HK-2 (cell line): ENCODE measurements at regions not wholly inside any gene's neighbourhood (a gene's known extent, or its start where the extent isn't known, plus 50 kb on each side); places are given as distances from the start of the nearest gene placed in this dataset.

ENCODE experiments used
- DNase-seq: peaks from one replicate; pipeline ENCODE4 v3.0.0-alpha.2; 2018; ENCODE audit not compliant: unreplicated experiment

- DNase-seq = no peak
These were observed 341.6 kb upstream of the CDH7 start for GRCh38 chr18:65409261-65409660.

- DNase-seq = no peak
These were observed 347.3 kb upstream of the CDH7 start for GRCh38 chr18:65403534-65403933.

- DNase-seq = no peak
These were observed 351.7 kb upstream of the CDH7 start for GRCh38 chr18:65399091-65399490.

- no peak for DNase-seq
These were observed 352.3 kb upstream of the CDH7 start for GRCh38 chr18:65398347-65399075.

GRCh38 chr18:65380986-65381385, 369.8 kb upstream of the CDH7 start:
- no peak for DNase-seq

- DNase-seq = no peak
These were observed 370.2 kb upstream of the CDH7 start for GRCh38 chr18:65380571-65380970.

GRCh38 chr18:65372904-65373303, 377.9 kb upstream of the CDH7 start:
- DNase-seq = no peak

GRCh38 chr18:65365245-65365980, 385.4 kb upstream of the CDH7 start:
- no peak for DNase-seq

GRCh38 chr18:65363911-65364632, 386.7 kb upstream of the CDH7 start:
- no peak for DNase-seq

GRCh38 chr18:65363011-65363410, 387.8 kb upstream of the CDH7 start:
- DNase-seq = no peak

- DNase-seq = no peak
These were observed 391.3 kb upstream of the CDH7 start for GRCh38 chr18:65359479-65359878.

- DNase-seq = no peak
These were observed 392.5 kb upstream of the CDH7 start for GRCh38 chr18:65358306-65358705.

GRCh38 chr18:65352186-65352585, 398.6 kb upstream of the CDH7 start:
- DNase-seq = no peak

- DNase-seq = no peak
These were observed 401.2 kb upstream of the CDH7 start for GRCh38 chr18:65349635-65350034.

GRCh38 chr18:65347446-65347845, 403.4 kb upstream of the CDH7 start:
- no peak for DNase-seq

- DNase-seq = no peak
These were observed 404.7 kb upstream of the CDH7 start for GRCh38 chr18:65346086-65346485.

- no peak for DNase-seq
These were observed 407.2 kb upstream of the CDH7 start for GRCh38 chr18:65343571-65343970.

- no peak for DNase-seq
These were observed 414.4 kb upstream of the CDH7 start for GRCh38 chr18:65336411-65336810.

- no peak for DNase-seq
These were observed 421.8 kb upstream of the CDH7 start for GRCh38 chr18:65329010-65329409.

- DNase-seq = no peak
These were observed 424.0 kb upstream of the CDH7 start for GRCh38 chr18:65326805-65327204.

- DNase-seq = no peak
These were observed 427.9 kb upstream of the CDH7 start for GRCh38 chr18:65322895-65323294.

- DNase-seq = no peak
These were observed 452.4 kb upstream of the CDH7 start for GRCh38 chr18:65298422-65298821.

- DNase-seq = no peak
These were observed 461.9 kb upstream of the CDH7 start for GRCh38 chr18:65288908-65289307.
